A549 (cell line): ENCODE measurements at regions not wholly inside any gene's neighbourhood (a gene's known extent, or its start where the extent isn't known, plus 50 kb on each side); places are given as distances from the start of the nearest gene placed in this dataset.

ENCODE experiments used
- ATAC-seq, 2 experiments: fragments of 200-7000 bp in 1 of 2; fragments of >200 bp in 1 of 2; cut with Nextera tagmentation in 1 of 2; cut with Tn5 transposase in 1 of 2; 3 replicates each; pipeline versions ENCODE4 v1.8.0 to v1.9.1; 2018 to 2020; ENCODE audit warnings: mild to moderate bottlenecking in 1 of 2, moderate library complexity in 1 of 2
- CTCF ChIA-PET: fragments of 300-600 bp; sonication (Branson Sonifier 250); formaldehyde crosslinking; extraction: SDS; loops from one replicate; lab custom pipeline; 2021; ENCODE audit warnings: antibody characterized with exemption, inconsistent platforms; lab: Yijun Ruan, JAX
- POLR2A ChIA-PET: fragments of 350-600 bp; formaldehyde crosslinking; extraction: SDS; loops from one replicate; lab custom pipeline; 2021; ENCODE audit warnings: antibody characterized with exemption, inconsistent platforms; lab: Yijun Ruan, JAX
- DNase-seq, 2 experiments: peaks; one replicate each; pipeline versions ENCODE4 v3.0.0 to v3.0.0-alpha.2; 2011 to 2016; ENCODE audit warnings: low read depth in 1 of 2, low spot score in 1 of 2
- FAIRE-seq: peaks from 2 replicates; lab custom pipeline; 2011; peaks lifted over from hg19 to GRCh38; lab: Jason Lieb, UNC
- H3K27ac ChIP-seq, 2 experiments: fragments of >200 bp; sonication (Bioruptor Twin); formaldehyde crosslinking; 3 replicates each; pipeline ENCODE4 v1.5.1; 2016 to 2017
- H3K4me1 ChIP-seq: fragments of >200 bp; sonication (Bioruptor Twin); formaldehyde crosslinking; 3 replicates; pipeline ENCODE4 v1.6.1; 2016
- H3K4me2 ChIP-seq: fragments of >200 bp; sonication (Bioruptor Twin); formaldehyde crosslinking; 3 replicates; pipeline ENCODE4 v1.6.1; 2016
- H3K4me3 ChIP-seq: fragments of >200 bp; sonication (Bioruptor Twin); formaldehyde crosslinking; 3 replicates; pipeline ENCODE4 v1.5.1; 2016
- H3K9me3 ChIP-seq: fragments of >200 bp; sonication (Bioruptor Twin); formaldehyde crosslinking; 3 replicates; pipeline ENCODE4 v1.6.1; 2016
- CBX8 ChIP-seq: fragments of 200-600 bp; sonication (generic); IDR thresholded peaks from 2 replicates; pipeline ENCODE4 v1.6.1; 2016
- CEBPB ChIP-seq, 2 experiments: fragments of >200 bp in 1 of 2; sonication (Bioruptor Twin) in 1 of 2; formaldehyde crosslinking in 1 of 2; IDR thresholded peaks; 2 replicates each; pipeline ENCODE4 v1.6.1; 2012 to 2016
- EHF ChIP-seq: fragments of 250-450 bp; sonication (Bioruptor Pico); IDR thresholded peaks from 2 replicates; pipeline ENCODE4 v1.5.0; 2020; ENCODE audit warnings: mild to moderate bottlenecking
- EHMT2 ChIP-seq: fragments of 200-600 bp; sonication (generic); IDR thresholded peaks from 2 replicates; pipeline ENCODE4 v1.6.1; 2016; ENCODE audit warnings: antibody characterized with exemption, low read depth, mild to moderate bottlenecking, moderate library complexity
- ESRRA ChIP-seq: fragments of 150-350 bp; IDR thresholded peaks from 2 replicates; pipeline ENCODE4 v1.6.1; 2014; ENCODE audit warnings: mild to moderate bottlenecking, low read length, borderline replicate concordance
- FOSB ChIP-seq: fragments of 250-450 bp; sonication (Bioruptor Pico); IDR thresholded peaks from 2 replicates; pipeline ENCODE4 v1.5.0; 2020; ENCODE audit warnings: mild to moderate bottlenecking, moderate library complexity
- FOSL2 ChIP-seq, 2 experiments: fragments of 450-650 bp in 1 of 2; fragments of >200 bp in 1 of 2; sonication (Bioruptor Twin) in 1 of 2; formaldehyde crosslinking; IDR thresholded peaks; 2 replicates each; pipeline versions ENCODE4 v1.5.0 to v1.6.1; 2016 to 2020; ENCODE audit warnings: mild to moderate bottlenecking in 1 of 2, moderate library complexity in 1 of 2
- FOXS1 ChIP-seq: fragments of 250-450 bp; sonication (Bioruptor Pico); IDR thresholded peaks from 2 replicates; pipeline ENCODE4 v1.5.0; 2020; ENCODE audit warnings: mild to moderate bottlenecking, moderate library complexity
- HEYL ChIP-seq: fragments of 250-450 bp; sonication (Bioruptor Pico); IDR thresholded peaks from 2 replicates; pipeline ENCODE4 v1.8.0; 2021; ENCODE audit warnings: mild to moderate bottlenecking, moderate library complexity
- HOXA7 ChIP-seq: fragments of 250-450 bp; sonication (Bioruptor Pico); IDR thresholded peaks from 2 replicates; pipeline ENCODE4 v1.5.0; 2020; ENCODE audit warnings: mild to moderate bottlenecking, moderate library complexity
- HOXB5 ChIP-seq: fragments of 250-450 bp; sonication (Bioruptor Pico); IDR thresholded peaks from 2 replicates; pipeline ENCODE4 v1.5.0; 2020; ENCODE audit warnings: mild to moderate bottlenecking, moderate library complexity
- JUNB ChIP-seq: fragments of >200 bp; sonication (Bioruptor Twin); formaldehyde crosslinking; IDR thresholded peaks from 2 replicates; pipeline ENCODE4 v1.6.1; 2016
- KDM1A ChIP-seq: fragments of 200-600 bp; sonication (generic); IDR thresholded peaks from 2 replicates; pipeline ENCODE4 v1.6.1; 2016; ENCODE audit warnings: low read depth, mild to moderate bottlenecking
- MAX ChIP-seq: IDR thresholded peaks from 2 replicates; pipeline ENCODE4 v1.6.1; 2012
- NFE2L2 ChIP-seq: fragments of 150-350 bp; conservative IDR thresholded peaks from 2 replicates; pipeline ENCODE4 v1.6.1; 2014; ENCODE audit warnings: low read length
- NPAS2 ChIP-seq: fragments of 250-450 bp; sonication (Bioruptor Pico); IDR thresholded peaks from 2 replicates; pipeline ENCODE4 v1.8.0; 2022; ENCODE audit warnings: mild to moderate bottlenecking, moderate library complexity, borderline replicate concordance
- NR3C1 ChIP-seq: fragments of >200 bp; sonication (Bioruptor Twin); formaldehyde crosslinking; IDR thresholded peaks from 3 replicates; pipeline ENCODE4 v1.6.1; 2017
- PBX3 ChIP-seq: IDR thresholded peaks from 2 replicates; pipeline ENCODE4 v1.6.1; 2012
- POLR2A ChIP-seq: IDR thresholded peaks from 2 replicates; pipeline ENCODE4 v1.6.1; 2012; ENCODE audit warnings: mild to moderate bottlenecking, low read length
- RAD21 ChIP-seq, 2 experiments: fragments of >200 bp in 1 of 2; sonication (Bioruptor Twin) in 1 of 2; formaldehyde crosslinking in 1 of 2; IDR thresholded peaks in 1 of 2; conservative IDR thresholded peaks in 1 of 2; 2 replicates in 1 of 2; 3 replicates in 1 of 2; pipeline ENCODE4 v1.6.1; 2012 to 2018; ENCODE audit warnings: inconsistent platforms in 1 of 2
- RCOR1 ChIP-seq: fragments of 150-350 bp; IDR thresholded peaks from 2 replicates; pipeline ENCODE4 v1.6.1; 2014; ENCODE audit warnings: antibody characterized with exemption, low read length, low read depth
- RFX5 ChIP-seq: fragments of 450-650 bp; IDR thresholded peaks from 2 replicates; pipeline ENCODE4 v1.7.1; 2014; ENCODE audit warnings: antibody characterized with exemption, mild to moderate bottlenecking, moderate library complexity
- USF2 ChIP-seq: fragments of 450-650 bp; IDR thresholded peaks from 2 replicates; pipeline ENCODE4 v1.6.1; 2014; ENCODE audit warnings: antibody characterized with exemption
- ZFP36 ChIP-seq: fragments of 450-650 bp; IDR thresholded peaks from 2 replicates; pipeline ENCODE4 v1.6.1; 2014; ENCODE audit warnings: borderline replicate concordance; ENCODE audit not compliant: partially characterized antibody
- WGBS: methylation state at CpG from one replicate; pipeline ENCODE4 v1.1.6; 2017; ENCODE audit errors: missing lambda C conversion rate; 5-methylcytosine and 5-hydroxymethylcytosine counted together
- TF ChIP-seq, protein P1 (sequence below): fragments of 250-450 bp; sonication (Bioruptor Pico); IDR thresholded peaks from 2 replicates; pipeline ENCODE4 v1.5.0; 2020; ENCODE audit warnings: low read depth, mild to moderate bottlenecking, moderate library complexity
- TF ChIP-seq, protein P2 (sequence below): fragments of >200 bp; sonication (Bioruptor Twin); formaldehyde crosslinking; IDR thresholded peaks from 3 replicates; pipeline ENCODE4 v1.5.1; 2016
- TF ChIP-seq, protein P3 (sequence below): fragments of 250-450 bp; sonication (Bioruptor Pico); IDR thresholded peaks from 2 replicates; pipeline ENCODE4 v1.5.0; 2021; ENCODE audit warnings: mild to moderate bottlenecking, moderate library complexity, borderline replicate concordance

DNA sequence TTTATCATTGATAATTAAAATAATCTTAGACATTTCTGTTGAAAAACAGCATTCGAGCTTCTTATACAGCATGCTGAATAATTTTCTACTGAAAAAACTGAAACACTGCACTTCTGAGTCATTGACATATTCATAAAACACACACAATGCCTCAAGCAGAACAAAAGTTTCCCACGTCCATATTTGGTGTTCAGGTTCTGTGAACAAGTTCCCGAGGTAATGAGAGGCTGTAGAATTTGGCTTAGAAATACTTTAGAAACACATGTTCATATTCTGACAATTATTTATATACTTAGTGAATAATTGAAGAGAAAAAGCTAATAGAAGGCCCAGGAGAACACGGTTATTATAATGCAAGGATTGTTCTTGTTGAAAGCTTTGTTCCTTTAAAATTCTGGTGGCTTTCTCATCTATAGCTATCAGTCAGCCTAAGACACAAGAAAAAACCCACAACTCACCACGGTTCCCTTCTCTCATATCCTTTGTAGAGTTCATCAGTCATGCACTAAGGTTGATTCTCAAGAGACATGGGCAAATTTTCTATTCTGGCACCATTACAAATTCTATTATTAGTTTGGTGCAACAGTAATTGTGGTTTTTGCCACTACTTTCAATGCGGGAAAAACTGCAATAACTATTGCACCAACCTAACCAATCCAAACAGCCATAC, 194.4 kb downstream of the TMX3 start:
- Histone ChIP-seq H3K4me3 (no peak overlapping the region), H3K27ac (no peak overlapping the region), H3K9me3 (no peaks in the 10 kb centered on the region), H3K4me2 (no peak overlapping the region), H3K4me1 (no peaks in the 10 kb centered on the region)
- FAIRE-seq: no peak
- ATAC-seq: no peak
- CTCF ChIA-PET: no interaction called here
- DNase-seq: no peak
- TF ChIP-seq ESRRA: no peak
- TF ChIP-seq RCOR1: no peak
- TF ChIP-seq CBX8: no peak
- TF ChIP-seq CEBPB (IDR thresholded peaks at IDR 0.05): no peak
- no peak for TF ChIP-seq MAX
- no peak for TF ChIP-seq RFX5
- no peak for TF ChIP-seq FOSB
- no peak for TF ChIP-seq POLR2A
- no peak for TF ChIP-seq JUNB
- no peak for TF ChIP-seq FOXS1
- TF ChIP-seq, protein P1, sequence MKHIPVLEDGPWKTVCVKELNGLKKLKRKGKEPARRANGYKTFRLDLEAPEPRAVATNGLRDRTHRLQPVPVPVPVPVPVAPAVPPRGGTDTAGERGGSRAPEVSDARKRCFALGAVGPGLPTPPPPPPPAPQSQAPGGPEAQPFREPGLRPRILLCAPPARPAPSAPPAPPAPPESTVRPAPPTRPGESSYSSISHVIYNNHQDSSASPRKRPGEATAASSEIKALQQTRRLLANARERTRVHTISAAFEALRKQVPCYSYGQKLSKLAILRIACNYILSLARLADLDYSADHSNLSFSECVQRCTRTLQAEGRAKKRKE (CRISPR knock-in tag): no peak
- no peak for TF ChIP-seq EHMT2
- TF ChIP-seq PBX3: no peak
- no peak for TF ChIP-seq HEYL
- no peak for TF ChIP-seq RAD21 (conservative IDR thresholded peaks at IDR 0.05 in 1 of 2, IDR thresholded peaks at IDR 0.05 in 1 of 2)
- no peak for TF ChIP-seq ZFP36
- no peak for TF ChIP-seq NPAS2 (CRISPR knock-in tag)
- TF ChIP-seq, protein P2, sequence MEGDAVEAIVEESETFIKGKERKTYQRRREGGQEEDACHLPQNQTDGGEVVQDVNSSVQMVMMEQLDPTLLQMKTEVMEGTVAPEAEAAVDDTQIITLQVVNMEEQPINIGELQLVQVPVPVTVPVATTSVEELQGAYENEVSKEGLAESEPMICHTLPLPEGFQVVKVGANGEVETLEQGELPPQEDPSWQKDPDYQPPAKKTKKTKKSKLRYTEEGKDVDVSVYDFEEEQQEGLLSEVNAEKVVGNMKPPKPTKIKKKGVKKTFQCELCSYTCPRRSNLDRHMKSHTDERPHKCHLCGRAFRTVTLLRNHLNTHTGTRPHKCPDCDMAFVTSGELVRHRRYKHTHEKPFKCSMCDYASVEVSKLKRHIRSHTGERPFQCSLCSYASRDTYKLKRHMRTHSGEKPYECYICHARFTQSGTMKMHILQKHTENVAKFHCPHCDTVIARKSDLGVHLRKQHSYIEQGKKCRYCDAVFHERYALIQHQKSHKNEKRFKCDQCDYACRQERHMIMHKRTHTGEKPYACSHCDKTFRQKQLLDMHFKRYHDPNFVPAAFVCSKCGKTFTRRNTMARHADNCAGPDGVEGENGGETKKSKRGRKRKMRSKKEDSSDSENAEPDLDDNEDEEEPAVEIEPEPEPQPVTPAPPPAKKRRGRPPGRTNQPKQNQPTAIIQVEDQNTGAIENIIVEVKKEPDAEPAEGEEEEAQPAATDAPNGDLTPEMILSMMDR: no peak
- TF ChIP-seq EHF (CRISPR knock-in tag): no peak
- TF ChIP-seq NFE2L2: no peak
- WGBS: 8% methylated on average over 6 of the region's 6 CpGs
- POLR2A ChIA-PET: no interaction called here

GRCh38 chr18:68519336-68519735, 195.6 kb downstream of the TMX3 start:
- Histone ChIP-seq H3K4me1 (no peaks in the 10 kb centered on the region), H3K9me3 (no peaks in the 10 kb centered on the region), H3K27ac (no peak overlapping the region), H3K4me3 (no peak overlapping the region), H3K4me2 (no peak overlapping the region)
- FAIRE-seq: no peak
- WGBS: 23% methylated on average over 3 of the region's 3 CpGs
- no peak for TF ChIP-seq USF2
- CTCF ChIA-PET: no interaction called here
- POLR2A ChIA-PET: no interaction called here
- no peak for ATAC-seq
- no peak for DNase-seq

DNA sequence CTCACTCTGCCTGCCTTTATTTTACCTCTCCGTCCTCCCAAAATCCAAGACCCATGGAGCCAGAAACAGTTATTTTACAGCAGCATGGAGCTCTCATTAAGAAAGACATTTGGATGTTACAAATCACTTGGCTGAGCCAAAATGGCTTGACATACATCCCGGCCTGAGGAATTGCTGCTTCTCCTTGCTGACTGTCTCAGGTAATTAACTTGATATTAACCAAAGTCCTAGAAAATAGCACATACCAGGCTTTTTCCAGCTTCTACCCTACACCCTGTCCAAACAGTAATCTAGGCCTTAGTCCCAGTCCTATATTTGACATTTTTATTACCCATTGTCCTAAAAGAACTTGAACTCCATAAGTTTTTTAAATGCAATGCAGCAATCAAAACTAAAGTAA, 205.0 kb downstream of the TMX3 start:
- ATAC-seq (no peak), FAIRE-seq (no peak), DNase-seq (no peak)
- Histone ChIP-seq H3K27ac (no peak overlapping the region), H3K4me1 (no peaks in the 10 kb centered on the region), H3K4me3 (no peak overlapping the region), H3K4me2 (no peak overlapping the region), H3K9me3 (no peaks in the 10 kb centered on the region)
- POLR2A ChIA-PET: no interaction called here
- CTCF ChIA-PET: no interaction called here
- WGBS: 35% methylated on average over 2 of the region's 2 CpGs
- no peak for TF ChIP-seq HEYL
- TF ChIP-seq CBX8: no peak
- no peak for TF ChIP-seq NR3C1
- no peak for TF ChIP-seq HOXA7 (CRISPR knock-in tag)
- TF ChIP-seq, protein P2: no peak
- TF ChIP-seq FOSL2 (IDR thresholded peaks at IDR 0.05): no peak
- TF ChIP-seq FOSL2 (CRISPR knock-in tag; IDR thresholded peaks at IDR 0.05): no peak
- TF ChIP-seq, protein P3, sequence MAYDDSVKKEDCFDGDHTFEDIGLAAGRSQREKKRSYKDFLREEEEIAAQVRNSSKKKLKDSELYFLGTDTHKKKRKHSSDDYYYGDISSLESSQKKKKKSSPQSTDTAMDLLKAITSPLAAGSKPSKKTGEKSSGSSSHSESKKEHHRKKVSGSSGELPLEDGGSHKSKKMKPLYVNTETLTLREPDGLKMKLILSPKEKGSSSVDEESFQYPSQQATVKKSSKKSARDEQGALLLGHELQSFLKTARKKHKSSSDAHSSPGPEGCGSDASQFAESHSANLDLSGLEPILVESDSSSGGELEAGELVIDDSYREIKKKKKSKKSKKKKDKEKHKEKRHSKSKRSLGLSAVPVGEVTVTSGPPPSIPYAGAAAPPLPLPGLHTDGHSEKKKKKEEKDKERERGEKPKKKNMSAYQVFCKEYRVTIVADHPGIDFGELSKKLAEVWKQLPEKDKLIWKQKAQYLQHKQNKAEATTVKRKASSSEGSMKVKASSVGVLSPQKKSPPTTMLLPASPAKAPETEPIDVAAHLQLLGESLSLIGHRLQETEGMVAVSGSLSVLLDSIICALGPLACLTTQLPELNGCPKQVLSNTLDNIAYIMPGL: no peak
- no peak for TF ChIP-seq HOXB5 (CRISPR knock-in tag)
- TF ChIP-seq KDM1A: no peak
